ENCODE measurements at regions not wholly inside any gene's neighbourhood (a gene's known extent, or its start where the extent isn't known, plus 50 kb on each side); places are given as distances from the start of the nearest gene placed in this dataset.

GRCh38 chr4:14888790-14889572, 113.3 kb upstream of the CPEB2 start:
- H3K36me3 ChIP-seq (ENCODE audit: control insufficient read depth in 5 of 5, insufficient read depth in 5 of 5, low read length in 5 of 5), result no peaks in the 10 kb centered on the region
- H3K4me3 ChIP-seq (ENCODE audit: low read depth in 1 of 5, low read length in 5 of 5), result no peak overlapping the region
- no peaks in the 10 kb centered on the region for H3K4me1 ChIP-seq (ENCODE audit: control insufficient read depth in 5 of 5, insufficient read depth in 5 of 5, low read length in 5 of 5)
- H3K27me3 ChIP-seq (ENCODE audit: control insufficient read depth in 5 of 5, insufficient read depth in 4 of 5, low read length in 5 of 5), result no peaks in the 10 kb centered on the region
- H3K9ac ChIP-seq (ENCODE audit: low read length in 5 of 5), result no peak overlapping the region
- no peak overlapping the region for H3K27ac ChIP-seq (ENCODE audit: low read depth, low read length)
- no peaks in the 10 kb centered on the region for H3K9me3 ChIP-seq (ENCODE audit: control insufficient read depth in 5 of 5, low read length in 5 of 5)

GRCh38 chr4:14892563-14892962, 109.7 kb upstream of the CPEB2 start:
- Histone ChIP-seq H3K27me3 (ENCODE audit: control insufficient read depth in 5 of 5, insufficient read depth in 4 of 5, low read length in 5 of 5) (no peaks in the 10 kb centered on the region), H3K27ac (ENCODE audit: low read depth, low read length) (no peak overlapping the region), H3K36me3 (ENCODE audit: control insufficient read depth in 5 of 5, insufficient read depth in 5 of 5, low read length in 5 of 5) (no peaks in the 10 kb centered on the region), H3K4me1 (ENCODE audit: control insufficient read depth in 5 of 5, insufficient read depth in 5 of 5, low read length in 5 of 5) (no peaks in the 10 kb centered on the region), H3K4me3 (ENCODE audit: low read depth in 1 of 5, low read length in 5 of 5) (no peak overlapping the region), H3K9ac (ENCODE audit: low read length in 5 of 5) (no peak overlapping the region), H3K9me3 (ENCODE audit: control insufficient read depth in 5 of 5, low read length in 5 of 5) (no peaks in the 10 kb centered on the region)

DNA sequence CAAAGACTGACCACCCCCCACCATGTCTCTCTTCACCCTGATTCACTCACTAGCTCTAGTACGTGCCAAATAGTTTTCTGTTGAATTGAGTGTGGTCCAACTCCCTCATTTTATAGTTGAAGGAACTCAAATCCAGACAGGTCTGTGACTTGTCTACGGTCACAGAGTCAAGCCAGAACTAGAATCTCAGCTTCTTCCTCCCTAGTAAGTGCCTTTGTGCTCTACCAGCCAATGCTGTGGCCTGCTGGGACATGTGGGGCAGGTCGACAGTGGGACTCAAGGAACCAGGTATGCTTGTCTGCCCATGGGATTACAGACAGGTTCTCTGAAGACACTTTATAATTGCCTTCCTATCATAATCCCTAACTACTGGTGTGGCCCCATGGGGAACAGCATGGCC, 108.6 kb upstream of the CPEB2 start:
- Histone ChIP-seq H3K4me1 (ENCODE audit: control insufficient read depth in 5 of 5, insufficient read depth in 5 of 5, low read length in 5 of 5) (no peaks in the 10 kb centered on the region), H3K9ac (ENCODE audit: low read length in 5 of 5) (no peak overlapping the region)

DNA sequence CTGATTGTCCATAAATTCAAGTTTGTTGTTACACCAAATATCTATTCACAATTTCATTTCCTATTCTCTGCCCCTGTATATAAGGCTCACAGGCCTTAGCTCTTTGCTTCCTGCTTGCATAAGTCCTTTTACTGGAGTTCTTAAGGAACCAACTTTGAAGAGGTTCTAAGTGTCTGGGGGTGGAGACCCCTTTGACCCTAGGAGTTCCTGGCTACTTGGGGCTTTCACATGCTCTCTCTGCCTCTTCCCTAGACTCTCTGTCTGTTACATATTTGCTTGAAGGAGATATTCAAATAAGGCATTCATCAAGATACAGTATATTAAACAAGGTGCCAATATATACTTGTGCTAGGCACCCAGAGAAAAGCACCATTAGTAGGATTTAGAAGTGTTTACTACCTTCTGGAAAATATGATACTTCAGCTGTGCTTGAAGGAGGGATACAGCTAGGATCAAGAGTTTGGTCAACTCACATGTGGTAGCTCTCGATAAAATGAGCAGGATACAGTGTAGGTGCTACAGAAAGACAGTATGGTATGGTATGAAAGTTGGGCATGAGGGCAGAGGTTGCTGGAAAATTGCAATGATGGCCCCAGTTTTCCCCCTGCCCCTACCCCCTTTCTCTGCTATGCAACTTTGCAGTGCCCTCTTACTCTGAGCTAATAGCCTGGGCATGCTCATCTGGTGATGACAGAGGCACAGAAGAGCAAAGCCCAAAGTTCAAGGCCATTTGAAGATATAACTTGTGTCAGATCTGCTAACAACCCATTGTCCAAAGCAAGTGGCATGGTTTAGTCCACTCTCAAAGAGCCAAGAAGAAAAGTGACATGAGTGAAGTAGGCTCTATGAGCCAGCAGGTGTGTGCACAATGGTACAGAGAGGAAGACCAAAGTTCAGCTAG, 107.6 kb upstream of the CPEB2 start:
- no peaks in the 10 kb centered on the region for H3K36me3 ChIP-seq (ENCODE audit: control insufficient read depth in 5 of 5, insufficient read depth in 5 of 5, low read length in 5 of 5)
- H3K4me1 ChIP-seq (ENCODE audit: control insufficient read depth in 5 of 5, insufficient read depth in 5 of 5, low read length in 5 of 5), result no peaks in the 10 kb centered on the region
- no peak overlapping the region for H3K27ac ChIP-seq (ENCODE audit: low read depth, low read length)
- H3K9me3 ChIP-seq (ENCODE audit: control insufficient read depth in 5 of 5, low read length in 5 of 5), result no peaks in the 10 kb centered on the region
- H3K9ac ChIP-seq (ENCODE audit: low read length in 5 of 5), result no peak overlapping the region
- H3K27me3 ChIP-seq (ENCODE audit: control insufficient read depth in 5 of 5, insufficient read depth in 4 of 5, low read length in 5 of 5), result no peaks in the 10 kb centered on the region
- no peak overlapping the region for H3K4me3 ChIP-seq (ENCODE audit: low read depth in 1 of 5, low read length in 5 of 5)

More for the DNA sequence above, 108.6 kb upstream of the CPEB2 start:
- Histone ChIP-seq H3K27ac (ENCODE audit: low read depth, low read length) (no peak overlapping the region), H3K36me3 (ENCODE audit: control insufficient read depth in 5 of 5, insufficient read depth in 5 of 5, low read length in 5 of 5) (no peaks in the 10 kb centered on the region), H3K27me3 (ENCODE audit: control insufficient read depth in 5 of 5, insufficient read depth in 4 of 5, low read length in 5 of 5) (no peaks in the 10 kb centered on the region), H3K9me3 (ENCODE audit: control insufficient read depth in 5 of 5, low read length in 5 of 5) (no peaks in the 10 kb centered on the region), H3K4me3 (ENCODE audit: low read depth in 1 of 5, low read length in 5 of 5) (no peak overlapping the region)

DNA sequence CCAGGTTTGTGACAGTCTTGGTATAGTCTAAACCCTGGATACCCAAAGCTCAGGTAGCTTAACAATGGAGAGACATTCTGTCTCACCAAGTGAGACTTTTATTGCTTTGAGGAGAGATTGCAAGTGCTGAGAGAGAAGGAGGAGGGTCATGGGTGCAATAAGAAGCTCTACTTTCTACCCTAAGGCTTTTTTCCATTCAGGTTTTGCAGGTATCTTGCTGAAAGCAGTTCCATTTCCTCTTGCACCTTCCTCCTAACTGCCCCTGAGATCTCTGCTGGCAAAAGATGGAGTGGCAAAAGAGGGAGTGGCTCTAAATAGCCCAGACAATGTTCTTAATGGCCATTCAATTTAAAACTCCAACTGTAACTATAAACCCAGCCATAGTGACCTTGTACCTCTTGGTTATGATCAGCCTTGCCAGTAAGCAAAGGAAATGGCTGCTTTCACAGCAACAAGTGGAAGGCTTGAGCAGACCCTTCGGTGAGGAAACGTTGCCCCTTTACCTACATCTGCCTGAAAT, 105.6 kb upstream of the CPEB2 start:
- H3K4me3 ChIP-seq (ENCODE audit: low read depth in 1 of 5, low read length in 5 of 5), result no peak overlapping the region
- H3K9me3 ChIP-seq (ENCODE audit: control insufficient read depth in 5 of 5, low read length in 5 of 5), result no peaks in the 10 kb centered on the region
- H3K36me3 ChIP-seq (ENCODE audit: control insufficient read depth in 5 of 5, insufficient read depth in 5 of 5, low read length in 5 of 5), result no peaks in the 10 kb centered on the region
- H3K4me1 ChIP-seq (ENCODE audit: control insufficient read depth in 5 of 5, insufficient read depth in 5 of 5, low read length in 5 of 5), result no peaks in the 10 kb centered on the region
- no peak overlapping the region for H3K9ac ChIP-seq (ENCODE audit: low read length in 5 of 5)
- no peaks in the 10 kb centered on the region for H3K27me3 ChIP-seq (ENCODE audit: control insufficient read depth in 5 of 5, insufficient read depth in 4 of 5, low read length in 5 of 5)
- no peak overlapping the region for H3K27ac ChIP-seq (ENCODE audit: low read depth, low read length)

GRCh38 chr4:14897217-14897616, 105.1 kb upstream of the CPEB2 start:
- Histone ChIP-seq H3K9ac (ENCODE audit: low read length in 5 of 5) (no peak overlapping the region), H3K9me3 (ENCODE audit: control insufficient read depth in 5 of 5, low read length in 5 of 5) (no peaks in the 10 kb centered on the region), H3K4me3 (ENCODE audit: low read depth in 1 of 5, low read length in 5 of 5) (no peak overlapping the region), H3K4me1 (ENCODE audit: control insufficient read depth in 5 of 5, insufficient read depth in 5 of 5, low read length in 5 of 5) (peaks cover 0 to under 1% (median 0%) of the 10 kb centered on the region in 5 donors), H3K36me3 (ENCODE audit: control insufficient read depth in 5 of 5, insufficient read depth in 5 of 5, low read length in 5 of 5) (no peaks in the 10 kb centered on the region), H3K27me3 (ENCODE audit: control insufficient read depth in 5 of 5, insufficient read depth in 4 of 5, low read length in 5 of 5) (no peaks in the 10 kb centered on the region), H3K27ac (ENCODE audit: low read depth, low read length) (no peak overlapping the region)

DNA sequence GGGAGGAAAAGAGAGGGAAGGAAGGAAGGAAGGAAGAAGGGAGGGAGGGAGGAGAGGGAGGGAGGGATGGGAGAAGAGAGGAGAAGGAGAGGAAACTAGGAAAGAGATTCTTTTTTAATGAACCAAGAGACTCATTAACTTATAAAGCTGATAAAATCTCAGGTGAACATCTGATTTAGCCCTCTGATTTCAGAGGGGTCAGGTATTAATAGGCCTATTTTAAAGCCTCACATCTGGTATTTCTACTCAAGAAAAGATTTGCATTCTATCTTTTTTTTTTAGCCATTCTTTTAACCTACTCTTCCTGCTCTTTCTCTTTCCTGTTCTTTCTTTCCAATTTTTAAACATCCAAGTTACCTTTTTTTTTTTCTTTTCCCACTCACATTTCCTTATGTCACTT, 103.3 kb upstream of the CPEB2 start:
- H3K27ac ChIP-seq (ENCODE audit: low read depth, low read length), result no peak overlapping the region
- no peaks in the 10 kb centered on the region for H3K27me3 ChIP-seq (ENCODE audit: control insufficient read depth in 5 of 5, insufficient read depth in 4 of 5, low read length in 5 of 5)
- H3K4me1 ChIP-seq (ENCODE audit: control insufficient read depth in 5 of 5, insufficient read depth in 5 of 5, low read length in 5 of 5), result peaks cover 0 to 3% (median 0%) of the 10 kb centered on the region in 5 donors
- no peak overlapping the region for H3K4me3 ChIP-seq (ENCODE audit: low read depth in 1 of 5, low read length in 5 of 5)
- no peaks in the 10 kb centered on the region for H3K36me3 ChIP-seq (ENCODE audit: control insufficient read depth in 5 of 5, insufficient read depth in 5 of 5, low read length in 5 of 5)
- H3K9me3 ChIP-seq (ENCODE audit: control insufficient read depth in 5 of 5, low read length in 5 of 5), result no peaks in the 10 kb centered on the region
- H3K9ac ChIP-seq (ENCODE audit: low read length in 5 of 5), result no peak overlapping the region

DNA sequence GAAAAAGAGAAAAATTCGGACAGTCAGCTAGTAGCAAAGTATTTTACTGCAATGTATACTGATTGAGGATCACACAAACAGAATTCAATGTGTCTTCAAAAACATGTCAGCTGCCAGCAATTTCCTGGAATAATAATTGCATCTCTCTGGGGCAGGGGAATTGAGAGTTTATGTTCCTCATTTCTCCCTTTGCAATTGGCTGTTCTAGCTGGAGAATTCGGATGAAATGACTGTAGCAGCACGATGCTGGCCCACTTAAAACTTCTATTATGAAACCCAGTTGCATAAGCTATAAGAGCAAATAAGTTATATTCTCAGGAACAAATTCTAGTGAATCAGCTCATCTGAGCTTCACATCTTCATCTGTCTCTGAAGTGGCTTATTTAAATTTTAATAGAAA, 99.9 kb upstream of the CPEB2 start:
- Histone ChIP-seq H3K27ac (ENCODE audit: low read depth, low read length) (no peak overlapping the region), H3K27me3 (ENCODE audit: control insufficient read depth in 5 of 5, insufficient read depth in 4 of 5, low read length in 5 of 5) (no peaks in the 10 kb centered on the region), H3K4me3 (ENCODE audit: low read depth in 1 of 5, low read length in 5 of 5) (no peak overlapping the region), H3K9me3 (ENCODE audit: control insufficient read depth in 5 of 5, low read length in 5 of 5) (no peaks in the 10 kb centered on the region), H3K9ac (ENCODE audit: low read length in 5 of 5) (no peak overlapping the region), H3K36me3 (ENCODE audit: control insufficient read depth in 5 of 5, insufficient read depth in 5 of 5, low read length in 5 of 5) (no peaks in the 10 kb centered on the region), H3K4me1 (ENCODE audit: control insufficient read depth in 5 of 5, insufficient read depth in 5 of 5, low read length in 5 of 5) (peaks cover 0 to 3% (median 0%) of the 10 kb centered on the region in 5 donors)

DNA sequence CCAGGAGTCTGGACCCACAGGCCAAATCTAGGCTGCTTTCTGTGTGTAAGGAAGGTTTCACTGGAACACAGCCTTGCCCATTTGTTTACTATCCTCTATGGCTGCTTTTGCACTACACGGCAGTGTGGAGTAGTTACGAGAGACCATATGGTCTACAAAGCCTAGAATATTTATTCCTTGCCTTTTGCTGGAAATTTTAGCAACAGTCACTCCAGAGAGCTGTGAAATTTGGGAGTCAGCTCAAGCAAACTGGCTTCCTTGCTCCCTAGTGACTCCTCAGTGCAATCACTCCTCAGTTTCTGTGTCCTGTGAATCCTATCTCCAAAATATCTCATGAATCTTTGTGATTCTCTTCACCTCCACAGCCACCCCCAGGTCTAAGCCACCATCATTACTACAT, 99.0 kb upstream of the CPEB2 start:
- Histone ChIP-seq H3K4me3 (ENCODE audit: low read depth in 1 of 5, low read length in 5 of 5) (no peak overlapping the region), H3K36me3 (ENCODE audit: control insufficient read depth in 5 of 5, insufficient read depth in 5 of 5, low read length in 5 of 5) (no peaks in the 10 kb centered on the region), H3K9me3 (ENCODE audit: control insufficient read depth in 5 of 5, low read length in 5 of 5) (no peaks in the 10 kb centered on the region), H3K27ac (ENCODE audit: low read depth, low read length) (no peak overlapping the region), H3K9ac (ENCODE audit: low read length in 5 of 5) (no peak overlapping the region), H3K4me1 (ENCODE audit: control insufficient read depth in 5 of 5, insufficient read depth in 5 of 5, low read length in 5 of 5) (peaks cover 0 to 3% (median 0%) of the 10 kb centered on the region in 5 donors), H3K27me3 (ENCODE audit: control insufficient read depth in 5 of 5, insufficient read depth in 4 of 5, low read length in 5 of 5) (no peaks in the 10 kb centered on the region)

GRCh38 chr4:14906805-14907204, 95.5 kb upstream of the CPEB2 start:
- Histone ChIP-seq H3K36me3 (ENCODE audit: control insufficient read depth in 5 of 5, insufficient read depth in 5 of 5, low read length in 5 of 5) (no peaks in the 10 kb centered on the region), H3K9ac (ENCODE audit: low read length in 5 of 5) (no peak overlapping the region), H3K27me3 (ENCODE audit: control insufficient read depth in 5 of 5, insufficient read depth in 4 of 5, low read length in 5 of 5) (no peaks in the 10 kb centered on the region), H3K9me3 (ENCODE audit: control insufficient read depth in 5 of 5, low read length in 5 of 5) (no peaks in the 10 kb centered on the region), H3K4me3 (ENCODE audit: low read depth in 1 of 5, low read length in 5 of 5) (no peak overlapping the region), H3K27ac (ENCODE audit: low read depth, low read length) (no peak overlapping the region), H3K4me1 (ENCODE audit: control insufficient read depth in 5 of 5, insufficient read depth in 5 of 5, low read length in 5 of 5) (peaks cover 0 to 13% (median 0%) of the 10 kb centered on the region in 5 donors)

All from subcutaneous abdominal adipose tissue (tissue), 5 donors.